ENCODE measurements at regions not wholly inside any gene's neighbourhood (a gene's known extent, or its start where the extent isn't known, plus 50 kb on each side); places are given as distances from the start of the nearest gene placed in this dataset.

GRCh38 chr16:35142147-35142808 is 1682.9 kb downstream of the TP53TG3F start:
- Histone ChIP-seq H3K27me3 (ENCODE audit: control insufficient read depth, insufficient read depth, low read length) (no peaks in the 10 kb centered on the region), H3K36me3 (ENCODE audit: control insufficient read depth, insufficient read depth, low read length) (no peaks in the 10 kb centered on the region), H3K4me3 (ENCODE audit: low read depth, low read length) (no peak overlapping the region)
- DNase-seq (ENCODE audit: low read depth), result no peak
- TF ChIP-seq CTCF (IDR thresholded peaks at IDR 0.05; ENCODE audit: insufficient read depth, low read depth, low read length), result no peak
- CTCF ChIA-PET, result no interaction called here
- POLR2A ChIA-PET, result no interaction called here

GRCh38 chr16:35142809-35143192 is 1683.4 kb downstream of the TP53TG3F start:
- H3K4me3 ChIP-seq (ENCODE audit: low read depth, low read length), result no peak overlapping the region
- no peak for TF ChIP-seq CTCF (IDR thresholded peaks at IDR 0.05; ENCODE audit: insufficient read depth, low read depth, low read length)
- ChIA-PET POLR2A (no interaction called here), CTCF (no interaction called here)
- H3K27me3 ChIP-seq (ENCODE audit: control insufficient read depth, insufficient read depth, low read length), result no peaks in the 10 kb centered on the region
- no peaks in the 10 kb centered on the region for H3K36me3 ChIP-seq (ENCODE audit: control insufficient read depth, insufficient read depth, low read length)
- no peak for DNase-seq (ENCODE audit: low read depth)

- Histone ChIP-seq H3K27me3 (ENCODE audit: control insufficient read depth, insufficient read depth, low read length) (no peaks in the 10 kb centered on the region), H3K4me3 (ENCODE audit: low read depth, low read length) (no peak overlapping the region), H3K36me3 (ENCODE audit: control insufficient read depth, insufficient read depth, low read length) (no peaks in the 10 kb centered on the region)
- CTCF ChIA-PET, result no interaction called here
- no peak for DNase-seq (ENCODE audit: low read depth)
- no peak for TF ChIP-seq CTCF (IDR thresholded peaks at IDR 0.05; ENCODE audit: insufficient read depth, low read depth, low read length)
- POLR2A ChIA-PET, result no interaction called here
These were observed 1685.0 kb downstream of the TP53TG3F start for GRCh38 chr16:35144212-35144932.

GRCh38 chr16:35146031-35146710 is 1686.8 kb downstream of the TP53TG3F start:
- H3K4me3 ChIP-seq (ENCODE audit: low read depth, low read length), result no peak overlapping the region
- DNase-seq (ENCODE audit: low read depth), result no peak
- H3K36me3 ChIP-seq (ENCODE audit: control insufficient read depth, insufficient read depth, low read length), result no peaks in the 10 kb centered on the region
- TF ChIP-seq CTCF (IDR thresholded peaks at IDR 0.05; ENCODE audit: insufficient read depth, low read depth, low read length), result no peak
- ChIA-PET POLR2A (no interaction called here), CTCF (interaction anchor here (0.6 kb wide), 1 partner anchor 688 kb away, joined by 3 read pairs; no protein-coding TSS in a partner anchor)
- H3K27me3 ChIP-seq (ENCODE audit: control insufficient read depth, insufficient read depth, low read length), result no peaks in the 10 kb centered on the region

GRCh38 chr16:35146723-35147458 is 1687.5 kb downstream of the TP53TG3F start:
- no peak for TF ChIP-seq CTCF (IDR thresholded peaks at IDR 0.05; ENCODE audit: insufficient read depth, low read depth, low read length)
- Histone ChIP-seq H3K27me3 (ENCODE audit: control insufficient read depth, insufficient read depth, low read length) (no peaks in the 10 kb centered on the region), H3K36me3 (ENCODE audit: control insufficient read depth, insufficient read depth, low read length) (no peaks in the 10 kb centered on the region), H3K4me3 (ENCODE audit: low read depth, low read length) (no peak overlapping the region)
- no peak for DNase-seq (ENCODE audit: low read depth)
- POLR2A ChIA-PET, result no interaction called here
- CTCF ChIA-PET, result interaction anchor here (0.6 kb wide), 1 partner anchor 688 kb away, joined by 3 read pairs; no protein-coding TSS in a partner anchor
